Peyer's patch (tissue), 4 donors: ENCODE measurements at regions not wholly inside any gene's neighbourhood (a gene's known extent, or its start where the extent isn't known, plus 50 kb on each side); places are given as distances from the start of the nearest gene placed in this dataset.

Source experiments
- DNase-seq, 3 donors: peaks; one replicate each; pipeline ENCODE4 v3.0.0-alpha.2; 2017 to 2019
- H3K27ac ChIP-seq, 4 donors: fragments of 200-600 bp; sonication (generic); one replicate each; pipeline ENCODE4 v1.5.1; 2016 to 2019
- H3K27me3 ChIP-seq, 2 donors: fragments of 200-600 bp; sonication (generic); one replicate each; pipeline ENCODE4 v1.5.1; 2019
- H3K36me3 ChIP-seq, 3 donors: fragments of 200-600 bp; sonication (generic); one replicate each; pipeline ENCODE4 v1.5.1; 2016 to 2019
- H3K4me1 ChIP-seq, 4 donors: fragments of 200-600 bp; sonication (generic); one replicate each; pipeline ENCODE4 v1.5.1; 2016 to 2019
- H3K4me3 ChIP-seq, 4 donors: fragments of 200-600 bp; sonication (generic); 1 replicate in 3 of 4; 2 replicates in 1 of 4; pipeline ENCODE4 v1.5.1; 2016 to 2019; ENCODE audit warnings: mild to moderate bottlenecking in 1 of 4
- H3K9me3 ChIP-seq, 4 donors: fragments of 200-600 bp; sonication (generic); one replicate each; pipeline ENCODE4 v1.5.1; 2016 to 2019; ENCODE audit warnings: mild to moderate bottlenecking in 1 of 4
- POLR2A ChIP-seq, 2 donors: fragments of 450-650 bp; IDR thresholded peaks; one replicate each; pipeline ENCODE4 v1.5.1; 2017; ENCODE audit warnings: antibody characterized with exemption in 2 of 2, mild to moderate bottlenecking in 2 of 2, moderate library complexity in 2 of 2
- TF ChIP-seq, protein P1 (sequence below), 6 experiments: fragments of 450-650 bp in 4 of 6; fragments of 200-600 bp in 2 of 6; sonication (generic) in 1 of 6; IDR thresholded peaks; one replicate each; pipeline ENCODE4 v1.5.1; 2017 to 2019; ENCODE audit warnings: antibody characterized with exemption in 6 of 6, mild to moderate bottlenecking in 3 of 6, moderate library complexity in 1 of 6

DNA sequence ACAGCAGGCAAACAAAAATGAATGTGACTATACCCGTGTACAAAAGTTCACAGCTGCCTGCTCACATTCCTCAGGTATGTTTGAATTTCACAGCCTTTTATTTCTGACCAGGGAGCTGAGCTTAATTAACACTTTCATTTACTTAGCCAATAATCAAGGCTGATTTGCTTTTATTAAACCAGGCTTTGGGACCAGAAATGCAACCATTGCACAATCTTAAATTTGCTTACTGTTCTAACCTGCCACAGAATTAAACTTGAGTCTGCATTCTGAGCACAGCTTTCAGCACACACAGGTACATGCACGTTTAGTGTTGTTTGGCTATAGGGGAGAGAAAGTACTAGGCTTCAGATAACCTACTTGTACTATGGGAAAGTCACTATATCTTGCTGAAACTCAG, 372.4 kb upstream of the ATP5MC3 start:
- Histone ChIP-seq H3K27me3 (no peaks in the 10 kb centered on the region), H3K4me1 (no peaks in the 10 kb centered on the region), H3K36me3 (no peaks in the 10 kb centered on the region), H3K9me3 (no peaks in the 10 kb centered on the region), H3K27ac (no peak overlapping the region), H3K4me3 (no peak overlapping the region)
- no peak for DNase-seq
- TF ChIP-seq, protein P1, sequence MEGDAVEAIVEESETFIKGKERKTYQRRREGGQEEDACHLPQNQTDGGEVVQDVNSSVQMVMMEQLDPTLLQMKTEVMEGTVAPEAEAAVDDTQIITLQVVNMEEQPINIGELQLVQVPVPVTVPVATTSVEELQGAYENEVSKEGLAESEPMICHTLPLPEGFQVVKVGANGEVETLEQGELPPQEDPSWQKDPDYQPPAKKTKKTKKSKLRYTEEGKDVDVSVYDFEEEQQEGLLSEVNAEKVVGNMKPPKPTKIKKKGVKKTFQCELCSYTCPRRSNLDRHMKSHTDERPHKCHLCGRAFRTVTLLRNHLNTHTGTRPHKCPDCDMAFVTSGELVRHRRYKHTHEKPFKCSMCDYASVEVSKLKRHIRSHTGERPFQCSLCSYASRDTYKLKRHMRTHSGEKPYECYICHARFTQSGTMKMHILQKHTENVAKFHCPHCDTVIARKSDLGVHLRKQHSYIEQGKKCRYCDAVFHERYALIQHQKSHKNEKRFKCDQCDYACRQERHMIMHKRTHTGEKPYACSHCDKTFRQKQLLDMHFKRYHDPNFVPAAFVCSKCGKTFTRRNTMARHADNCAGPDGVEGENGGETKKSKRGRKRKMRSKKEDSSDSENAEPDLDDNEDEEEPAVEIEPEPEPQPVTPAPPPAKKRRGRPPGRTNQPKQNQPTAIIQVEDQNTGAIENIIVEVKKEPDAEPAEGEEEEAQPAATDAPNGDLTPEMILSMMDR (IDR thresholded peaks at IDR 0.05) = no peak
- TF ChIP-seq POLR2A (IDR thresholded peaks at IDR 0.05) = no peak

DNA sequence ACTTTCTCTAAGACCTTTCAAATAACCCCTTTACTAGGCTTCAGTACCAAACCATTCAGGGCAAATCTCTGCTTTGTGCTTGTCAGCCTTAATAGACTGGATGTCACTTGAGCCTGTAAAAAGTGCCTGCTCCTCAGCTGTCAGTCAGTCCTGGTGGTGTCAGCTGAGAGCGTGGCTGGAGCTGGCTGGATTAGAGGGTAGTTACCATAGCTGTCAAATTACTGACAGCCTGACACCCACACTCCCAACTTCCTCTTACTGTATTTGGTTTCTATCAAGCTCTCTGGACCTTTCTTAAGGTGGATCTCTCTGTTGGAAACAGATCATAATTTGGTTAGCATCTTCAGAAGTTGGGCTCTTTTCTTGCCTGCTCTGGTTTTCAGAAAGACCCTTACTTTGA, 371.4 kb upstream of the ATP5MC3 start:
- no peaks in the 10 kb centered on the region for H3K36me3 ChIP-seq
- H3K27me3 ChIP-seq = no peaks in the 10 kb centered on the region
- no peak for DNase-seq
- TF ChIP-seq POLR2A (IDR thresholded peaks at IDR 0.05) = no peak
- TF ChIP-seq, protein P1 (IDR thresholded peaks at IDR 0.05) = no peak
- no peaks in the 10 kb centered on the region for H3K4me1 ChIP-seq
- H3K27ac ChIP-seq = no peak overlapping the region
- H3K9me3 ChIP-seq = no peaks in the 10 kb centered on the region
- no peak overlapping the region for H3K4me3 ChIP-seq

DNA sequence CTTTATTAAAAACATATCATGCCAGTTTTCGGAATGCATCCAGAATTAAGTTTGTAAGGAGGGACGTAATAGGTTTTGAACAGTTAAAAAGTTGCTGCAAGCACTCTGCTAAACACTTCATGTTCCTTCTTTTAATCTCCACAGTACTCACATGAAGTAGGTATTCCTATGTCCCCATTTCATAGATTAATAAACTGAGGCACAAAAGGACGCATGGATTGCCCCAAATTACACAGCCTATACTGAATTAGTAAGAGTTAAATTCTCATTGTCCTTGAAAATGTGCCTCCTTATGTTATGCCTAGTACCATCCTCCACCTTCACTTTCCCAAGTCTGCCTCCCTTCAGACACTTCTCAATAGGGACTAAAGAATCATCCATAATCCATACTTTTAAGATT, 358.9 kb upstream of the ATP5MC3 start:
- H3K36me3 ChIP-seq = no peaks in the 10 kb centered on the region
- H3K27me3 ChIP-seq = no peaks in the 10 kb centered on the region
- peaks cover 0 to 7% (median 0%) of the 10 kb centered on the region in 4 donors for H3K9me3 ChIP-seq
- TF ChIP-seq POLR2A (IDR thresholded peaks at IDR 0.05) = no peak
- TF ChIP-seq, protein P1 (IDR thresholded peaks at IDR 0.05) = no peak
- no peak overlapping the region for H3K4me3 ChIP-seq
- H3K27ac ChIP-seq = no peak overlapping the region
- no peak for DNase-seq
- H3K4me1 ChIP-seq = no peaks in the 10 kb centered on the region

DNA sequence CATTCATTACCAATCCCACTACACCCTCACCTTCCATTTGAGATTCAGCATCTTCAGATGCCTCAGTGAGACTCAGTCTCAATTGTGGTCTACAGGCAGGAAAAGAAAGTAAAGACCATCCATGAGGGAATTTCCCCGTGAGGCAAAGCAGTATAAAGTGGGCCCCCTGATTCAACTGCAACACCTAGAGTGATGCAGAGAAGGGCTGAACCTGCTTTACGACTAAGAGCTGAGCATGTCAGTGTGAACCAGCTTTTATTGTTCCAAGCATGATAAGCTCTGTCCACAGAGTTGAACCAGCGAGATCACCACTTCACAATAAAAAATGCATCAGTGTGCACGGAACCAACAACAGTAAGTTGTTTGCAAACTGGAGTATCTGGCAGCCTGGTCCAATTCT, 357.6 kb upstream of the ATP5MC3 start:
- H3K9me3 ChIP-seq = peaks cover 0 to 7% (median 0%) of the 10 kb centered on the region in 4 donors
- no peaks in the 10 kb centered on the region for H3K4me1 ChIP-seq
- H3K4me3 ChIP-seq = no peak overlapping the region
- no peak for DNase-seq
- H3K36me3 ChIP-seq = no peaks in the 10 kb centered on the region
- H3K27ac ChIP-seq = no peak overlapping the region
- H3K27me3 ChIP-seq = no peaks in the 10 kb centered on the region
- no peak for TF ChIP-seq POLR2A (IDR thresholded peaks at IDR 0.05)
- TF ChIP-seq, protein P1 (IDR thresholded peaks at IDR 0.05) = no peak

DNA sequence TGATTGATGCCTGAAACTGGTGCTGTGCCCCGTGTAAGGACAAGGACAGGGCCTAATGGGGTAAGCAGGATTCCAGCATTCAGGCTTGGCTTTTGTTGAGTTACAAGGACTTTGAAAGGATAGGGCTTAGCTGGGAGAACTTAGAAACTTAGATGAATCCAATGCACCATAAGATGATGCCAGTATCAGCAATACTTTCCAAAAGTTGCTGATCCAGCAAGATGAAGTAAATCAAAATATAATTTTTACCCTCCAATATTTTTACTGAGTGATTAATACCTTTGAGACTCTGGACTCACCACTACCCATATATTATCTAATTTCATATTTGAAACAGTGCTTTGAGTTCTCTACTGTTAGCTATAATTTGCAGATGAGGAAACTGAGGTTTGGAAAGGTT, 354.5 kb upstream of the ATP5MC3 start:
- H3K4me1 ChIP-seq = no peaks in the 10 kb centered on the region
- no peak overlapping the region for H3K4me3 ChIP-seq
- H3K36me3 ChIP-seq = no peaks in the 10 kb centered on the region
- TF ChIP-seq POLR2A (IDR thresholded peaks at IDR 0.05) = no peak
- TF ChIP-seq, protein P1 (IDR thresholded peaks at IDR 0.05) = no peak
- no peak for DNase-seq
- H3K9me3 ChIP-seq = no peaks in the 10 kb centered on the region
- H3K27me3 ChIP-seq = no peaks in the 10 kb centered on the region
- H3K27ac ChIP-seq = no peak overlapping the region

DNA sequence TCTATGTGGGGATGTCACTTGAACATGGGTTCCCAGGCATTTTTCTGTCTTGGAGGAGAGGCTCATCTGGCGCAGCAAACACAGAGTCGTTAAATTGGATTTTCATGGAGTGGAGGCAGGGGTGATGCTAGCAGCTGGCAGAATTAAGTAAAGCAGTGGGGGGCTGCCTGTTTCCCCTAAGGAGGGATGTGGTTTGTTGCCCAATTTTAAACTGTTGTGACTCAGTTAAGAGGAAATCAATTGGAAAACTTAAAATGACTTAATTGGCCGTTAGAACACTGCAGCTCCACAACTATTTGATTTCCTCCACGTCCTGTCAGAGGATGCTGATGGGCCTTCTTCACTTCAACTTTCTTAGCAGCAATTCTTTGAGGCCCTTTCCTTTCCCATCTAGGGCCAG, 354.1 kb upstream of the ATP5MC3 start:
- Histone ChIP-seq H3K27me3 (no peaks in the 10 kb centered on the region), H3K9me3 (no peaks in the 10 kb centered on the region), H3K4me1 (no peaks in the 10 kb centered on the region), H3K4me3 (no peak overlapping the region), H3K27ac (no peak overlapping the region), H3K36me3 (no peaks in the 10 kb centered on the region)
- no peak for DNase-seq
- TF ChIP-seq POLR2A (IDR thresholded peaks at IDR 0.05) = no peak
- TF ChIP-seq, protein P1 (IDR thresholded peaks at IDR 0.05) = no peak
